ENCODE measurements at regions not wholly inside any gene's neighbourhood (a gene's known extent, or its start where the extent isn't known, plus 50 kb on each side); places are given as distances from the start of the nearest gene placed in this dataset.

DNA sequence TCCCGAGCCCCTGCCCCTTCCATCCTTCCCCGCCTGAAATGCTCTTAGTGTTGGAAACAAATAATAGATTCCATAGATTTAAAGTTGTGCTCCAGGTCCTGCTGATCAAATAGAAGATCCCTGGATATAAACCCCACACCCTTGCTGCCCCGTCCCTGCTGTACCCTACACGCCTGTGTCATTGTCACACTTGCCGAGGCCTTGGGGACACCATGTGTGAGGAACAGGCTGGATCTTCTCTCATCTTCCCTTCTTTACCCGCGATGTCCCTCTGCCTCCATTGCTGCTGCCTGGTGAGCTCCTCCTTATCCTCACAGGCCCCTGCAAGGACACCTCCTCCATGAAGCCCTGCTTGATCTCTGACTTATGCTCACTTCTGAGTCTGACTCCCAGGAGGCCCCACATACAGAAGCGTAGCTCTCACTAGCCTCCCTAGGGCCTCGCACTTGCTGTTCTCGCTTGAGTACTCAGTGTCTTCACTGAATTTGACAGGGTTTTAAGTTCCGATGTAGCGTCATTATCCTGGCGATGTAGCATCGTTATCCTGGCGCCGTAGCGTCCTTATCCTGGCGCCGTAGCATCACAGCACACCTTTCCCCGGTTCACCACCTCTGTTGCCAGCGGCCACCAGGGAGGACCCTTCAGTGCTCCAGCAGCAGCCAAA, 221.9 kb downstream of the NDUFA10 start:
- Histone ChIP-seq H3K27me3 (ENCODE audit: control insufficient read depth in 2 of 2, insufficient read depth in 2 of 2, low read length in 2 of 2) (peaks cover 4 to 59% of the 10 kb centered on the region in 2 experiments; a peak in 3 of 5 replicates), H3K27ac (ENCODE audit: extremely low read depth, low read depth, low read length) (no peak overlapping the region), H3K4me2 (ENCODE audit: insufficient read depth, low read length) (no peak overlapping the region), H3K9me1 (ENCODE audit: control insufficient read depth, insufficient read depth, low read length) (no peaks in the 10 kb centered on the region), H3K79me2 (ENCODE audit: control insufficient read depth, insufficient read depth, low read length) (no peaks in the 10 kb centered on the region), H3K4me3 (no peak overlapping the region), H4K20me1 (replicated peaks; ENCODE audit: control insufficient read depth, insufficient read depth, low read length) (no peaks in the 10 kb centered on the region), H3K9me3 (replicated peaks; ENCODE audit: control insufficient read depth, insufficient read depth, low read depth, low read length) (no peaks in the 10 kb centered on the region), H3K9ac (ENCODE audit: insufficient read depth in 1 of 2, low read depth in 2 of 2, low read length in 2 of 2) (no peak overlapping the region), H3K4me1 (replicated peaks in 1 of 2; ENCODE audit: control insufficient read depth in 2 of 2, insufficient read depth in 2 of 2, low read length in 2 of 2) (no peaks in the 10 kb centered on the region), H3K36me3 (ENCODE audit: control insufficient read depth, insufficient read depth, low read length) (no peaks in the 10 kb centered on the region), H2AFZ (ENCODE audit: low read depth, low read length) (no peak overlapping the region)
- POLR2A ChIA-PET, result interaction anchor here (0.6 kb wide), 1 partner anchor 26 kb away, joined by 3 read pairs; no protein-coding TSS in a partner anchor
- WGBS (ENCODE audit: insufficient coverage, low coverage, missing lambda C conversion rate), result 2% methylated on average over 20 of the region's 21 CpGs
- BruUV-seq (replicated peaks), result no TSS peak
- in situ Hi-C loops (cut with MboI), result no loop called here
- no peak for FAIRE-seq
- no peak for ATAC-seq
- DNase-seq (ENCODE audit: extremely low read depth in 1 of 4, low spot score in 3 of 4), result no peak
- TF ChIP-seq ZFP36 (IDR thresholded peaks at IDR 0.05; ENCODE audit: low read depth, low read length, partially characterized antibody) (peak; percentile 47), ZNF695 (CRISPR knock-in tag; IDR thresholded peaks at IDR 0.05) (no peak), WHSC1 (IDR thresholded peaks at IDR 0.05; ENCODE audit: low read length) (no peak)
- intact Hi-C loops (cut with micrococcal nuclease), result no loop called here
- CTCF ChIA-PET (ENCODE audit: low intra/inter-chr PET ratio), result no interaction called here

DNA sequence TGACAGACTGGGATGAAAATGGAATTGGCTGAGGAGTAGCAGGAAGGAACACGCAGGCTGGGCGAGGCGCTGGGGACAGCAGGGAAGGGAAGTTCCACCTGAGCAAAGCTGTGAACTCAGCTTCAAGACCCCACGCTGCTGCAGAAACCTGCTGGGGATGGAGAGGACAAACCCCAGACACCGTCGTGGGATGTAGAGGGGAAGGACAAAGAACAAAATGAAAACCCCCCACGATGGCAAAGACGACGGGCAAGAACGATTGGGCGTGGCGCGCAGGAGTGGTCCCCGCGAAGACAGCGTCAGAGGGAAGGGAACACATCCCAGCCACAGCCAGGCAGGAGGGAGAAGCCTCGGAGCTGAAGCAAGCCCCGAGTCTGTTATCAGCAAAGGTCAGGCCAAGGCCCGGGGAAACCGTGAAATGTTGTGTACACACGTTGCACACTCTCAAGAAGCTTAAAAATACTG, 222.9 kb downstream of the NDUFA10 start:
- FAIRE-seq (no peak), ATAC-seq (no peak), DNase-seq (ENCODE audit: extremely low read depth in 1 of 4, low spot score in 3 of 4) (no peak)
- in situ Hi-C loops (cut with MboI), result no loop called here
- Histone ChIP-seq H2AFZ (ENCODE audit: low read depth, low read length) (no peak overlapping the region), H3K79me2 (ENCODE audit: control insufficient read depth, insufficient read depth, low read length) (no peaks in the 10 kb centered on the region), H3K9me1 (ENCODE audit: control insufficient read depth, insufficient read depth, low read length) (no peaks in the 10 kb centered on the region), H3K27me3 (ENCODE audit: control insufficient read depth in 2 of 2, insufficient read depth in 2 of 2, low read length in 2 of 2) (peaks cover 4 to 53% of the 10 kb centered on the region in 2 experiments; a peak in 3 of 5 replicates), H3K27ac (ENCODE audit: extremely low read depth, low read depth, low read length) (no peak overlapping the region), H3K9ac (ENCODE audit: insufficient read depth in 1 of 2, low read depth in 2 of 2, low read length in 2 of 2) (no peak overlapping the region), H3K4me3 (no peak overlapping the region), H3K4me2 (ENCODE audit: insufficient read depth, low read length) (no peak overlapping the region), H3K36me3 (ENCODE audit: control insufficient read depth, insufficient read depth, low read length) (no peaks in the 10 kb centered on the region), H3K4me1 (replicated peaks in 1 of 2; ENCODE audit: control insufficient read depth in 2 of 2, insufficient read depth in 2 of 2, low read length in 2 of 2) (no peaks in the 10 kb centered on the region), H3K9me3 (replicated peaks; ENCODE audit: control insufficient read depth, insufficient read depth, low read depth, low read length) (no peaks in the 10 kb centered on the region), H4K20me1 (replicated peaks; ENCODE audit: control insufficient read depth, insufficient read depth, low read length) (no peaks in the 10 kb centered on the region)
- CTCF ChIA-PET (ENCODE audit: low intra/inter-chr PET ratio), result no interaction called here
- intact Hi-C loops (cut with micrococcal nuclease), result no loop called here
- POLR2A ChIA-PET, result no interaction called here
- WGBS (ENCODE audit: insufficient coverage, low coverage, missing lambda C conversion rate), result 5% methylated on average over 9 of the region's 21 CpGs
- BruUV-seq (replicated peaks), result no TSS peak
- TF ChIP-seq, protein P1, sequence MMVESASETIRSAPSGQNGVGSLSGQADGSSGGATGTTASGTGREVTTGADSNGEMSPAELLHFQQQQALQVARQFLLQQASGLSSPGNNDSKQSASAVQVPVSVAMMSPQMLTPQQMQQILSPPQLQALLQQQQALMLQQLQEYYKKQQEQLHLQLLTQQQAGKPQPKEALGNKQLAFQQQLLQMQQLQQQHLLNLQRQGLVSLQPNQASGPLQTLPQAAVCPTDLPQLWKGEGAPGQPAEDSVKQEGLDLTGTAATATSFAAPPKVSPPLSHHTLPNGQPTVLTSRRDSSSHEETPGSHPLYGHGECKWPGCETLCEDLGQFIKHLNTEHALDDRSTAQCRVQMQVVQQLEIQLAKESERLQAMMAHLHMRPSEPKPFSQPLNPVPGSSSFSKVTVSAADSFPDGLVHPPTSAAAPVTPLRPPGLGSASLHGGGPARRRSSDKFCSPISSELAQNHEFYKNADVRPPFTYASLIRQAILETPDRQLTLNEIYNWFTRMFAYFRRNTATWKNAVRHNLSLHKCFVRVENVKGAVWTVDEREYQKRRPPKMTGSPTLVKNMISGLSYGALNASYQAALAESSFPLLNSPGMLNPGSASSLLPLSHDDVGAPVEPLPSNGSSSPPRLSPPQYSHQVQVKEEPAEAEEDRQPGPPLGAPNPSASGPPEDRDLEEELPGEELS (CRISPR knock-in tag; IDR thresholded peaks at IDR 0.05; ENCODE audit: borderline replicate concordance), result no peak
- TF ChIP-seq, protein P2, sequence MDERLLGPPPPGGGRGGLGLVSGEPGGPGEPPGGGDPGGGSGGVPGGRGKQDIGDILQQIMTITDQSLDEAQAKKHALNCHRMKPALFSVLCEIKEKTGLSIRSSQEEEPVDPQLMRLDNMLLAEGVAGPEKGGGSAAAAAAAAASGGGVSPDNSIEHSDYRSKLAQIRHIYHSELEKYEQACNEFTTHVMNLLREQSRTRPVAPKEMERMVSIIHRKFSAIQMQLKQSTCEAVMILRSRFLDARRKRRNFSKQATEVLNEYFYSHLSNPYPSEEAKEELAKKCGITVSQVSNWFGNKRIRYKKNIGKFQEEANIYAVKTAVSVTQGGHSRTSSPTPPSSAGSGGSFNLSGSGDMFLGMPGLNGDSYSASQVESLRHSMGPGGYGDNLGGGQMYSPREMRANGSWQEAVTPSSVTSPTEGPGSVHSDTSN (CRISPR knock-in tag; IDR thresholded peaks at IDR 0.05; ENCODE audit: low read depth), result no peak
- TF ChIP-seq, protein P2 (tag; conservative IDR thresholded peaks at IDR 0.05; ENCODE audit: low read depth), result no peak
- TF ChIP-seq ZKSCAN1 (IDR thresholded peaks at IDR 0.05; ENCODE audit: low read depth, low read length), result no peak
- TF ChIP-seq, protein P3, sequence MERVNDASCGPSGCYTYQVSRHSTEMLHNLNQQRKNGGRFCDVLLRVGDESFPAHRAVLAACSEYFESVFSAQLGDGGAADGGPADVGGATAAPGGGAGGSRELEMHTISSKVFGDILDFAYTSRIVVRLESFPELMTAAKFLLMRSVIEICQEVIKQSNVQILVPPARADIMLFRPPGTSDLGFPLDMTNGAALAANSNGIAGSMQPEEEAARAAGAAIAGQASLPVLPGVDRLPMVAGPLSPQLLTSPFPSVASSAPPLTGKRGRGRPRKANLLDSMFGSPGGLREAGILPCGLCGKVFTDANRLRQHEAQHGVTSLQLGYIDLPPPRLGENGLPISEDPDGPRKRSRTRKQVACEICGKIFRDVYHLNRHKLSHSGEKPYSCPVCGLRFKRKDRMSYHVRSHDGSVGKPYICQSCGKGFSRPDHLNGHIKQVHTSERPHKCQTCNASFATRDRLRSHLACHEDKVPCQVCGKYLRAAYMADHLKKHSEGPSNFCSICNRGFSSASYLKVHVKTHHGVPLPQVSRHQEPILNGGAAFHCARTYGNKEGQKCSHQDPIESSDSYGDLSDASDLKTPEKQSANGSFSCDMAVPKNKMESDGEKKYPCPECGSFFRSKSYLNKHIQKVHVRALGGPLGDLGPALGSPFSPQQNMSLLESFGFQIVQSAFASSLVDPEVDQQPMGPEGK (CRISPR knock-in tag; IDR thresholded peaks at IDR 0.05; ENCODE audit: borderline replicate concordance), result no peak
- TF ChIP-seq NBN (IDR thresholded peaks at IDR 0.05; ENCODE audit: low read depth), result no peak
